ENCODE measurements at regions not wholly inside any gene's neighbourhood (a gene's known extent, or its start where the extent isn't known, plus 50 kb on each side); places are given as distances from the start of the nearest gene placed in this dataset.

GRCh38 chr2:145136702-145137101 lies 616.8 kb upstream of the ZEB2 start:
- no peak overlapping the region for H3K27ac Mint-ChIP-seq
- H3K9me3 Mint-ChIP-seq: peaks cover 5% of the 10 kb centered on the region
- no peak overlapping the region for H3K4me3 Mint-ChIP-seq
- no peaks in the 10 kb centered on the region for H3K27me3 Mint-ChIP-seq
- H3K36me3 Mint-ChIP-seq: no peaks in the 10 kb centered on the region
- no peaks in the 10 kb centered on the region for H3K4me1 Mint-ChIP-seq

- Mint-ChIP-seq H3K36me3 (no peaks in the 10 kb centered on the region), H3K4me3 (no peak overlapping the region), H3K27ac (no peak overlapping the region), H3K27me3 (no peaks in the 10 kb centered on the region), H3K4me1 (no peaks in the 10 kb centered on the region), H3K9me3 (peaks cover 5% of the 10 kb centered on the region)
Observed at GRCh38 chr2:145126146-145126545, 606.2 kb upstream of the ZEB2 start.

GRCh38 chr2:145124085-145124484 lies 604.2 kb upstream of the ZEB2 start:
- Mint-ChIP-seq H3K36me3 (no peaks in the 10 kb centered on the region), H3K9me3 (peaks cover 5% of the 10 kb centered on the region), H3K27ac (no peak overlapping the region), H3K4me3 (no peak overlapping the region), H3K27me3 (no peaks in the 10 kb centered on the region), H3K4me1 (no peaks in the 10 kb centered on the region)

- H3K27me3 Mint-ChIP-seq: no peaks in the 10 kb centered on the region
- H3K4me3 Mint-ChIP-seq: no peak overlapping the region
- H3K9me3 Mint-ChIP-seq: peaks cover 5% of the 10 kb centered on the region
- no peaks in the 10 kb centered on the region for H3K36me3 Mint-ChIP-seq
- H3K27ac Mint-ChIP-seq: no peak overlapping the region
- H3K4me1 Mint-ChIP-seq: no peaks in the 10 kb centered on the region
Observed at GRCh38 chr2:145123606-145124005, 603.7 kb upstream of the ZEB2 start.

GRCh38 chr2:145119225-145119624 lies 599.3 kb upstream of the ZEB2 start:
- Mint-ChIP-seq H3K4me1 (no peaks in the 10 kb centered on the region), H3K27me3 (no peaks in the 10 kb centered on the region), H3K27ac (no peak overlapping the region), H3K36me3 (no peaks in the 10 kb centered on the region), H3K9me3 (peaks cover 5% of the 10 kb centered on the region), H3K4me3 (no peak overlapping the region)

GRCh38 chr2:145116834-145117725 lies 597.2 kb upstream of the ZEB2 start:
- Mint-ChIP-seq H3K4me1 (no peaks in the 10 kb centered on the region), H3K27me3 (no peaks in the 10 kb centered on the region), H3K9me3 (peaks cover 5% of the 10 kb centered on the region), H3K27ac (no peak overlapping the region), H3K4me3 (no peak overlapping the region), H3K36me3 (no peaks in the 10 kb centered on the region)

GRCh38 chr2:145116056-145116455 lies 596.1 kb upstream of the ZEB2 start:
- H3K4me3 Mint-ChIP-seq: no peak overlapping the region
- H3K27me3 Mint-ChIP-seq: no peaks in the 10 kb centered on the region
- H3K27ac Mint-ChIP-seq: no peak overlapping the region
- H3K36me3 Mint-ChIP-seq: no peaks in the 10 kb centered on the region
- H3K4me1 Mint-ChIP-seq: no peaks in the 10 kb centered on the region
- H3K9me3 Mint-ChIP-seq: peaks cover 5% of the 10 kb centered on the region

- Mint-ChIP-seq H3K9me3 (peaks cover 5% of the 10 kb centered on the region), H3K27ac (no peak overlapping the region), H3K36me3 (no peaks in the 10 kb centered on the region), H3K4me3 (no peak overlapping the region), H3K27me3 (no peaks in the 10 kb centered on the region), H3K4me1 (no peaks in the 10 kb centered on the region)
Observed at GRCh38 chr2:145114726-145115125, 594.8 kb upstream of the ZEB2 start.

GRCh38 chr2:145112467-145112866 lies 592.5 kb upstream of the ZEB2 start:
- Mint-ChIP-seq H3K36me3 (no peaks in the 10 kb centered on the region), H3K27ac (no peak overlapping the region), H3K4me1 (no peaks in the 10 kb centered on the region), H3K4me3 (no peak overlapping the region), H3K9me3 (no peaks in the 10 kb centered on the region), H3K27me3 (no peaks in the 10 kb centered on the region)

- Mint-ChIP-seq H3K4me3 (no peak overlapping the region), H3K4me1 (no peaks in the 10 kb centered on the region), H3K27me3 (no peaks in the 10 kb centered on the region)
Observed at GRCh38 chr2:145110668-145111356, 590.9 kb upstream of the ZEB2 start.

GRCh38 chr2:145108959-145109710 lies 589.2 kb upstream of the ZEB2 start:
- Mint-ChIP-seq H3K4me3 (no peak overlapping the region), H3K27ac (no peak overlapping the region), H3K9me3 (no peaks in the 10 kb centered on the region), H3K4me1 (no peaks in the 10 kb centered on the region), H3K27me3 (no peaks in the 10 kb centered on the region), H3K36me3 (no peaks in the 10 kb centered on the region)

More at GRCh38 chr2:145110668-145111356, 590.9 kb upstream of the ZEB2 start:
- Mint-ChIP-seq H3K9me3 (no peaks in the 10 kb centered on the region), H3K27ac (no peak overlapping the region), H3K36me3 (no peaks in the 10 kb centered on the region)

- no peaks in the 10 kb centered on the region for H3K27me3 Mint-ChIP-seq
- H3K36me3 Mint-ChIP-seq: no peaks in the 10 kb centered on the region
- no peaks in the 10 kb centered on the region for H3K9me3 Mint-ChIP-seq
- H3K4me1 Mint-ChIP-seq: no peaks in the 10 kb centered on the region
- H3K27ac Mint-ChIP-seq: no peak overlapping the region
- no peak overlapping the region for H3K4me3 Mint-ChIP-seq
Observed at GRCh38 chr2:145108361-145108778, 588.5 kb upstream of the ZEB2 start.

GRCh38 chr2:145106293-145106692 lies 586.4 kb upstream of the ZEB2 start:
- Mint-ChIP-seq H3K4me1 (no peaks in the 10 kb centered on the region), H3K9me3 (no peaks in the 10 kb centered on the region), H3K36me3 (no peaks in the 10 kb centered on the region), H3K27ac (no peak overlapping the region), H3K4me3 (no peak overlapping the region), H3K27me3 (no peaks in the 10 kb centered on the region)

- H3K27me3 Mint-ChIP-seq: no peaks in the 10 kb centered on the region
- H3K36me3 Mint-ChIP-seq: no peaks in the 10 kb centered on the region
- H3K27ac Mint-ChIP-seq: no peak overlapping the region
- H3K4me1 Mint-ChIP-seq: no peaks in the 10 kb centered on the region
- H3K9me3 Mint-ChIP-seq: no peaks in the 10 kb centered on the region
- no peak overlapping the region for H3K4me3 Mint-ChIP-seq
Observed at GRCh38 chr2:145102706-145103105, 582.8 kb upstream of the ZEB2 start.

- Mint-ChIP-seq H3K4me3 (no peak overlapping the region), H3K4me1 (no peaks in the 10 kb centered on the region), H3K27ac (no peak overlapping the region), H3K36me3 (no peaks in the 10 kb centered on the region), H3K9me3 (peaks cover 1% of the 10 kb centered on the region), H3K27me3 (no peaks in the 10 kb centered on the region)
Observed at GRCh38 chr2:145100301-145100700, 580.4 kb upstream of the ZEB2 start.

GRCh38 chr2:145096582-145096981 lies 576.7 kb upstream of the ZEB2 start:
- Mint-ChIP-seq H3K9me3 (peaks cover 9% of the 10 kb centered on the region), H3K27me3 (no peaks in the 10 kb centered on the region), H3K4me3 (no peak overlapping the region), H3K27ac (no peak overlapping the region), H3K4me1 (no peaks in the 10 kb centered on the region), H3K36me3 (no peaks in the 10 kb centered on the region)

Data from activated naive CD4-positive, alpha-beta T cell treated with anti-CD3 and anti-CD28 coated beads, Interleukin-2, amount 50 U/mL, for 24 hours (primary cell).